Cardiac septum (tissue), 1 donor: ENCODE measurements at regions not wholly inside any gene's neighbourhood (a gene's known extent, or its start where the extent isn't known, plus 50 kb on each side); places are given as distances from the start of the nearest gene placed in this dataset.

Source experiments
- DNase-seq: peaks from one replicate; pipeline ENCODE4 v3.0.0-alpha.2; 2020; ENCODE audit warnings: low spot score
- intact Hi-C: fragments of 100-400 bp; cut with DNase I; formaldehyde crosslinking; loops from one replicate; pipeline ENCODE4 v1.14.0; 2022
- donor health status: DM: no; HTN: no; CAD: no.

DNA sequence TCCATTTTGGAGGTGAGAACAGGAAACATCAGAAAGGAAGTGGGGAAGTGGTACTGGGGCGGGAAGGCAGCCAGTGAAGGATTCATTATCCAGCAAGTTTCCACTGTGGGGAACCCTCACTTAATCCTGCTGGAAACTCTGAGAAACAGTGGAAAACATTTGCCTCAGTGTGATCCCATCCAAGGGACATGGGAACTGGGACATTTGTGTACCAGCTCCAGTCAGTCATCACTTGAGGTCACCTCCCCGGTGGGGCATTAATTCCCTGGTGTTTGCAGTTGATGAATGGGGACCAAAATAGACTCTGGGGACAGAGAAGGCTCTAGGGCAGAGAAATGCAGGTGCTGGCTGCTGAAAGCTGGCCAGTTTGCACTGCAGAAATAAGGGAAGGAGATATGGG, 599.9 kb downstream of the BUD13 start:
- peak; percentile 7 for DNase-seq
- intact Hi-C loops, result no loop called here

DNA sequence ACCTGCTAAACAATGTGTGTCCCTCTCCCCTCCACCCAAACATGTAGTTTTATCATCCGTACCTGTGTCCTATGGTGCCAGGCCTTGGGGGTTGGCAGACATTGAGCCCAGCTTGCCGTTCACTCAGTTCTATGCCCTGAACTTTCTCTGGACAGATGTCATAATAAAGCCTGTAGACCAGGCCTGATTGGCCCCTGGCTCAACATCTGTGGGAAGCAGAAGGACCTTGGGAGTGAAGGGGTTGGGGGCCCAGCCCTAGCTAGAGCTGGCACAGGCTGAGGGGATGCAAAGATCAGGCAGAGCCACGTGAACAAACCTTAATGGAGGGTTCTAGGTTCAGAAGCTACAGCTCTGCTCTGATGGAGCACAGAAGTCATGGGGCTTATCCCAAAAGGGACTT, 600.6 kb downstream of the BUD13 start:
- peak; percentile 46 for DNase-seq
- intact Hi-C loops, result no loop called here

DNA sequence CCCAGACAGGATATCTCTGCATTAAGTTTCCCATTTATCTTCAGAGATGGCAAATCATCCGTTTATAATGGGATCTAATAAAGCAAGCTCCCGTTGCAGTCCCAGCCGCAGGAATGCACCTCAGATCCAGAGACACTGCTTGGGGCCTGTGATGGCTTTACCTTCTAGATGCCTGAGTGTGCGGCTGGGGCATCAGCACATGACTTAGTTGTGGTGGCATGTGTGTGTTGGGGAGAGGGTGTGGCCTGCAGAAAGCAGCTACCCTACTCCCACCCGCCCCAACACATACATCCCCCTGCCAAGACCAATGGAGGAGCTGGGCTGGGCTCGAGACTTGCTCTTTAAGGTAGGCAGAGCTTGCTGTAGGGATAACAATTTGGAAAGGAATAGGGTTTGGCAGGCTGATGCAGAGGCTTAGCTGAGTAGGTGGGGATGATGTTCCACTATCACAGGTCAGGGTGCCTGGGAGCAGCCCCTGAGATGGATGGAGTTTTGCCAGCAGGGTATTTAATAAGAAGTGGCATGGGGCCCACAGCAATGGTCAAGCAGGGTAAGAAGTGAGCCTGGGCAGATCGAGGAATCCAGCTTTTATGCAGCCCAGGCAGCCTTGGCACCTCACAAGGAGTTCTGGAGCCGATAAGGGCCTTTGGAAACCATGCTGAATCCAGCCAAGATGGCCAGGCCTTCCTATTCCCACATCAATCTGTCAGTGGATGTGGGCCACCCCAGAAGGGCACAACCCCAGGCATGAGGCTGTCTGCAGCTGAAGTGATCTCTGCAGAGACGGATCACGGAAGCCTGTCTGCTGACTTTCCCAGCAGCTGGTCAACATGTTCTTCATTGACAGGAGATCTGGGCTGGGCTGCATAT, 601.3 kb downstream of the BUD13 start:
- intact Hi-C loops, result no loop called here
- DNase-seq, result no peak

DNA sequence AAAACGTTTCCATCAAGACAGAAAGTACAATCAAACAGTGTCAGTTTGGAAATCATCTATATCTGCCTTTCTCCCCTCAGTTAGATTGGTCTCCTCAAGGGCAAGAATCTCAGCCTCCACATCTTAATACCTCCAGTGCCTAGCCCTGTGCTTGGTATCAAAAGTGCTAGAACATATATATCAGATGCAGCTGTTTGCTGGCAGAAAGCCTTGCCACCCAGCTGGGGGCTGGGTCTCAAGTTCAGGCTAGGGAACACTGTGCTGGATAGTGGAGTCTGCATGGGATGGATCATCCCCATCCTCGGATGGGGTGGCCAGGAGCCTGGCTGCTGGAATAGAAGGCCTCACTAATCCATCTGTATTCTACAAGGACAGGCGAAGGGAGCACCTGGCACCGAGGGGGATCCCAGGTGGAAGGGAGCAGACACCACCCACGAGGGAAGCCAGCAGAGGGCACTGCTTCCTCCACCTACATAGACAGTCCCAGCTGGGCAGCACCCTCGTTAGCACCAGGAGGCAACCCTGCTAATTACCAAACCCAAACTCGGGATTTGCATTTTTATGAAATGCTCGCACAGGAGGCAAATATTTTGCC, 602.2 kb downstream of the BUD13 start:
- DNase-seq, result peak; percentile 54
- intact Hi-C loops, result no loop called here

DNA sequence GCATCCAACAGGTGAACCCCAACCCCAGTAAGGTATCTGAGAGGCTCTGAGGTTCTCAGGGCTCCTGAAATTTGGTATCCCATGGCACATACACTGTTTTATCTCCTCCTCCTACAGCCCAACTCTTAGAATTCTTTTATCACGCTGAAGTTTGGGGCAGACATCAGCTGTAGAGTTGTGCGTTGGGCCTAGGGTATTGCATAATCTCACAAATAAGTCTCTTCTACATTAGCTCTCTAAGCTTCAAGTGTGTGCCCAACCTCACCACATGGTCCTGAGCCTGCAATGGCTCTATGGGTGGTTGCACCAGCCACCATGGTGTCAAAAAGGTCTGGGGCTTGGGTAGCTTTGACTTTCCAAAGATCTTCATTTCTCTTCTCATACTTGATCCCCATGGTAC, 603.0 kb downstream of the BUD13 start:
- intact Hi-C loops, result no loop called here
- peak; percentile 10 for DNase-seq

DNA sequence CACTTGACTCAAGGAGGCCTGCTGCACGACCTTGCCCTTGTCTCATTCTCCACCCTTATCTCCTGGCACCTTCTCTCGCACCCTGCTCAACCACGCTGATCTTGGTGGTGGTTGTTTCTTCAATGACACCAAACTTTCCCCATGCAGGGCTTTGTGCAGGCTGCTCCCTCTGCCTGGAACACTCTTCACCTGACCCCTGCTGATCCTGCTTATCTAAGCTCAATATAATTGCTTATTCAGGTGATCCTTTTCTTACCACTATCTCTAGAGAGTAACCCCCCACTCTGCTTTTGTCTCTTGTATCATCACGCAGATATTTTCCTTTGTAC, 604.4 kb downstream of the BUD13 start:
- no peak for DNase-seq
- intact Hi-C loops, result no loop called here

DNA sequence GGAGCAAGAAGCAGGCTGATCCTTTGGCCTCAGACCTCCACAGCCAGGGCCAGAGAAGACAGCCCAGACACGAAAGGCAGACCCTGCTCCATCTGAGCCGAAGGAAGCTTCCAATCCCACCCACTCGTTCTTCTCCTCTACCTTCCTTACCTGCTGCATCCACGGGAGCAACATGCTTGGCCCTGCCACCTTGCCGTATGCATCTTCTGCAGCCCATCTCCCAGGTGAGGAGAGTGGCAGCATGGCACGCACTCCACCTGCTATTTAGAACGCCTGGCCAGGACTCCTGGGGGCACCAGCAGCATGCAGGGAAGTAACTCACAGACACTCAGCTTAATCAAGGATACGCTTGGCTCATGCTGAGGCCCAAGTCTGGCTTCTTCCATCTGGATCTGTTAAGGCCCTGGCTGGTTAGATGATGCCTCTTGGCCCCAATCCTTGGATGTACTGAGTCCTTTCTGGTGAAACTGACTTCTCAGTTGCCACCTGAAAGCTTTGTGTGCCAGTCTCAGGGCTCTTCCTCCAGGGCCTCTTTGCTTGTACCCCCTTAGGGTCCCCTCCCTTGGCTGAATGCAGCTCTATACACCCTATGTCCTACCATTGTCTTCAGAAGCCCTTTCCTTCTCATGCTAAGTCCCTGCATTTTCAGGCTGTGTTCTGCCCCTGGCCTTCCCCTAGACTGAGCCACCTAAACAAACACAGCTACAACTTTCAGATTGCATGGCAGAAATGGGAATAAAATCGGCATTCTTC, 604.9 kb downstream of the BUD13 start:
- no peak for DNase-seq
- intact Hi-C loops, result no loop called here

DNA sequence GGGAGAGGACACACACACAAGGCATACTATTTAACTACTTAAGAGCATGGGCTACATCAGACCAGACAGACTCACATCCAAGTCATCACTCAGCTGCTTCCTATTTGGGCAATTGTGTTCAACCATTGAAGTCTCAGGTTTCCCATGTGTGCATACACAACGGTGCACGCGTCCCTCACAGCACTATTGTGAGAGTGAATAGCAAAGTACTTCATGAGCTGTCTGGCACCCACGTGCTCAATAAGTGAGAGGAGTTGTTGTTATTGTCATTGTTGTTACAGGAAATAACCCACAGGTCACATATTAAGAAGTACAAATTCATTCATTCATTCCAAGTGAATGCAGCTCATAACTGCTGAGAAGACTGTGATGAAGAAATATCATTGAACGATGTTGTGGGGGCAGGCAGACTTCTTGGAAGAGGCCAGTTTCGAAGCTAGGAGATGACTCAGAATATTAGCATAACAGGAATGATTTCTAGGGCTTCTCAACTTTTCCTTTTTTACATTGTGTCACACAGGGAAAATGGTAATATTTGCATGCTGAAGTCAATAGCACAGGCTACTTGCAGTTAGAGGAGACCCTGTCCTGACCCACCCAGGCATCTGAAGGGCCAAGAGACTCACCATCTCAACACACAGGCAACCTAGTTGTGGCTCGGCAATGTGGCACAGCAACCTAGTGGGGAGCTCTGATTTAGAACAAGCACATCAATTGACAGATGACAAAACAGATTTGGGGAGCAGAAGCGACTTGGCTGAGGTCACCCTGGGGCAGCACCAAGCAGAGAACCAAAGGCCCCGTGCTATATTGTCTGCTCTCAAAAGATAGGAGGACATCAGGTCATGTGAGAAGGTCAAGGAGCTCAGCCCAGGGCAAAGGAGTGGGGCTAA, 606.0 kb downstream of the BUD13 start:
- no peak for DNase-seq
- intact Hi-C loops, result no loop called here

DNA sequence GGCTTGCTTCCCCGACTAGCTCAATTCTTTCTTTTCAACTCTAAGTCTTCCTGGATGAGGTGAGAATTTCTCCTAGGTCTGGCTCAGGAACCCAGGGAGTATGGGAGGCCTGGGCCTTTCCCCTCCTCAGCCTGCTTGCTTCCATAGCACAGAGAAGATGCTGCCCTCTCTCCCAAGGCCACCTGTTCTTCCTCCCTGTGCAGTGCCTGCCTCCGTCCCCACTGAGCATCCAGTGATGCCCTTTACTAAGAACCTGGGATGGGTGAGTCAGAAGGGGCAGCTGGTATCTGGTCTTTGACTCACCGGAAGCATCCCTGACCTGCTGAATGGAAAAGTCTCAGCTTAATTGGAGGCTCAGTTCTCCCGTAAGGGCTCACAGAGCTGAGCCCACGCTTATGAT, 607.9 kb downstream of the BUD13 start:
- no peak for DNase-seq

DNA sequence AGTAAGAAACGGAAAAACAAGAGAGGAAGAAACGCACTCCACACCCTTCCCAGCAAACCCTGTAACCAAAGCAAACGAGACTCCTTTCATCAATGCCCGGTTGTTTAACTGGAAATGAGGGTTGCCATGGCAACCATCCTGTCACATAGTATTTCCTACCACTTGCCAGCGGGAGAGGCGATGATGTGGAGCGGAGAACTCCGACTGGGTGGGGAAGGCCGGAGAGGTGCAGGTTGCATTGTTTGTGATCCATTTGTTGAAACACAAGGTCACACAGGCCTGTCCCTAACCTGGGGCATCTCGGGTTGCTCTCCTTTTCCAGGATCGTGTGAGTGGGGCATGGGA, 609.9 kb downstream of the BUD13 start:
- no peak for DNase-seq
- intact Hi-C loops, result no loop called here

More for the DNA sequence above, 607.9 kb downstream of the BUD13 start:
- intact Hi-C loops, result no loop called here

DNA sequence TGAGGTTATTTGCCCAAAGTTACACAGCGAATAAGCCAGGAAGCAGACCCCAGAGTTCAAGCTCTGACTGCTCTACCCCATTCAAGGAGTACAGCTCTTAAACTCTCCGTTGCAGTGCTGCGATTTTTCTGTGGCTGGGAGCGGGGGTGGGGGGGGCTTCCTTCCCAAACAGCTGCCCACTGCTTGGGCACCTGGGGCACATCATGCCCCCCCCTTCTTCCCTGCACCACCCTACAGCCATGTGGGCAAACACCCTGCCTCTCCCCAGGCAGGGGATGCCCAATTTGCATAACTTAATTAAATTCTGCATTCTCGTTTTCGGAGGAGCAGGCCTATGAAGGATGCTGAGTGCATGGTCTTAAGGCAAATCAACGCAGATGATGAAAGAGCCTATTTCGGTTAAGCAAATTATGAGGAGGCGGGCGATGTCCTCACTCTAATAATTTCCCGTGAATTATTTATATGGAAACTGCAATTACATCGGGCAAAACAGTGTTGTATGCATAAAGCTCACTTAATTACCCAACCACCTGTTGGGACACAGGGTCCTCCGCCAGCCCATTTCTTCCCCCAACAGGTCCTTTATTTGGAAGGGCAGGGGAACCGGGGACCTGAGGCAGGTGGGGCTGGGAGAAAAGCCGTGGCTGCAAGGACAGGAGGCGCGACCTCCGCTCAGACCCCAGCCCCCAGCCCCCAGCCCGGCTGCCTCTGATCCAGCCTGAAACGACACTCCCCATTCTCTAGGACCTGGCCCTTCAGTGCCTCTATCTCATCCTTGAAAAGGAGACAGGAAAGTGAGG, 610.5 kb downstream of the BUD13 start:
- DNase-seq, result no peak

DNA sequence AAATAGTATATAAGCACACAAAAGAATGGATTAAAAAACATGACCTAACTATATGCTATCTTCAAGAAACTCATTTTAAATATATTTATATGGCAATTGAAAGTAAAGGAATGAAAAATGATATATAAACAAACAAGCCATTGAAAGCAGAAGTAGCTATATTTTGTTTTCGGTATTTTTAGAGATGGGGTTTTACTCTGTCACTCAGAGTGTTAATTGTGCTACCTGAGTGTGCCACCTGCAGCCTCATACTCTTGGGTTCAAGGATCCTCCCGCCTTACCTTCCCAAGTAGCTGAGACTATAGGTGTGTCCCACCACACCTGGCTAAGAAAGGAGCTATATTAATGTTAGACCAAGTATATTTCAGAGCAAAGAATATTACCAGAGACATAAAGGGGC, 624.1 kb downstream of the BUD13 start:
- intact Hi-C loops, result no loop called here
- no peak for DNase-seq

More for the DNA sequence above, 610.5 kb downstream of the BUD13 start:
- intact Hi-C loops, result no loop called here

DNA sequence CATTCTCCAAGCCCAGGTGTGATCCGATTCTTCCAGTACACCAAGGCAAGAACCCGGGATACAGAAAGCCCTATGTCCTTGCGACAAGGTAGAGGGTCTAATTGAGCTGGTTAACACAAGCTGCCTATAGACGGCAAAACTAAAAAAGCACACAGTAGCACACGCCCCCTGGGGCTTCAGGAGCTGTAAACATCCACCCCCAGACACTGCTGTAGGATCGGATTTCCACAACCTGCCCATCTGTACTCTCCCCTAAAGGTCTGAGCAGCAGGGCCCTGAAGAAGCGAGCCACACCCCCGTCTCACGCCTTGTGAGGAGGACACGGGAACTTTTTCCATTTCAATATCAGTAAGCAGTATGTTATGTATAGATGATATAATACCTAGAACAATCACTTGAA, 624.7 kb downstream of the BUD13 start:
- no peak for DNase-seq
- intact Hi-C loops, result no loop called here

DNA sequence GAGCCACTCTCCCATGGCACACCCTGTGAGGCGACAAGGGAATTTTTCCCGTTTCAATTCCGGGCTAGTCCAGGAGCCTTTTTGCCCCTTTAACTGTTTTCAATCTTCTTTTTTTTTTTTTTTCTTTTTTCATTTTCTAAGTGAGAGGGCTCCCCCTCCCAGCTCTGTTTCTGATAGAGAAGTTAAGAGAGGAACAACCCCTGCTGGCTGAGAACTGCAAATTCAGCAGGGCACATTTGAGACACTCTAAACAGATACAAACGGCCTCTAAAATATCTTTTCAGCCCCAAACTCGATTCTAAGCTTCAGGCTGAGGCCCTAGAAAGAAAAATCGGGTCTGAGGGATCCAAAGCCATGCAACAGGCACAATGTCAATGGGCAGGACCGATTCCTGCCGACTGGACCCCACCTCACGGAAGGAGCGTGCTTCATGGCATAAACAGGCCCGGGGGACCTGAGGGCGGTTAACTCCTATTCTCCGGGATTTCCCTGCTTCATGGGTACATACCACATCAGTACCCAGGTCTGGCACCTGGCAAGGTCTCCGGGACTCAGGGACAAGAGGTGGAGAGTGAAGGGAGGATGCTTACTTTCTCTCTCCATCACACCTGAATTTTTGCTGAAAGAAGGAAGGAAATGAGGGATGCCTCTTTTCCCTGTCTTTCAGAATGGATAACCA, 627.5 kb downstream of the BUD13 start:
- DNase-seq, result no peak
- intact Hi-C loops, result no loop called here

DNA sequence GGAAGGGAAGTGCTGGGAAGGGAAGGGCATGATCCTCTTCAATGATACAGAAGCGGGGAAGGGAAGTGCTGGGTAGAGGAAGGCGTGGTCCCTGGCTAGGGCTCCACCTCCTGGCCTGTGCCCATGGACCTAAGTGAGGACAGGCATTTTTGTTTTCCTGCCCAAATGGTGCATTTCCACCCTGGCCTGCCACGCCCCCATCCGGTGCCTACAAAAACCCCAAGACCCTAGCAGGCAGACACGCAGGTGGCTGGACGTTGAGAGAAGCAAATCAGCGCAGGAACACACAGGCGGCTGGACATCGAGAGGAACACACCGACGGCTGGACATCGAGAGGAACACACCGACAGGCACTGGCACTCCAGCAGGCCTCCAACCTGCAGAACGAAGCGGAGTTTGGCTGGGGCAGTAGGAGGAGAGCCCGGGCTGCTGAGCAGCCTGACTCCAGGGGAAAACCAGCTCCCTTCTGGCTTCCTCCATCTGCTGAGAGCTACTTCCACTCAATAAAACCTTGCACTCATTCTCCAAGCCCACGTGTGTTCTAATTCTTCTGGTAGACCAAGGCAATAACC, 628.3 kb downstream of the BUD13 start:
- intact Hi-C loops, result no loop called here
- no peak for DNase-seq

DNA sequence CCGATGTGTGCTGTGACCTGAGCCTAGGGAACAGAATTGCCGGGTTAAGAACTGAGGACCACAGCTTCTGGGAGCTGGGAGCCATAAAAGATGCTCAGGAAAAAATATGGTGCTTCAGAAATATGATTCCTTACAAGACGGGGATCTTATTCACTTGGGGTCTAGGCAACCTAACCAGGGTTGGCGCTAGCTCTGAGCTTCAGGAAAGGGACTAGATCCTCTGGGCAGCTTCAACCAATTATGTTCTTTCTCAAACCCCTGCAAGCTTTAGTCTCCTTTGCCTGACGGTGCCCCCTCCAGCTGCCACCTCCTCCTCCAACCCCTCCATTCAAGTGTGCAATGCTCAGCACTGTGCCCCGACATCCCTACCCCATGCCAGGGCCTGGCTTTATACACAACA, 634.1 kb upstream of the CADM1 start:
- intact Hi-C loops, result no loop called here

DNA sequence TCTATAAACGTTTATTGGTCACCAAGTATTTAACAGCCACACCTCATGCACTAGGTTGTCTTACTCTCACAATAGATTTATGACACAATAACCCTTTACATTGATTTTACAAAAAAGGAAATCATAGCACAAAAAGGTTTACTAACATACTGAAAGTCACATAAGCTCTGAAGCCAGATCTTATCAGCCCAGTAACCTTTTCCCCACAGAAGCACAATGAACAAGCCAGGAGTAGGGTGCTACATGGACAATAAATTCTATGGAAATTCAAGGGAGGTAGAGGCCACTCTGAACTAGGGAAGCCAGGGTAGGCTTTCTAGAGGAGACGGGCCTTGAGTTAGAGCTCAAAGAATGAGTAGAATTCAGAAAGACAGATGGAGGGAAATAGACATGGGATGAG, 633.5 kb upstream of the CADM1 start:
- DNase-seq, result no peak
- intact Hi-C loops, result no loop called here

More for the DNA sequence above, 634.1 kb upstream of the CADM1 start:
- no peak for DNase-seq

DNA sequence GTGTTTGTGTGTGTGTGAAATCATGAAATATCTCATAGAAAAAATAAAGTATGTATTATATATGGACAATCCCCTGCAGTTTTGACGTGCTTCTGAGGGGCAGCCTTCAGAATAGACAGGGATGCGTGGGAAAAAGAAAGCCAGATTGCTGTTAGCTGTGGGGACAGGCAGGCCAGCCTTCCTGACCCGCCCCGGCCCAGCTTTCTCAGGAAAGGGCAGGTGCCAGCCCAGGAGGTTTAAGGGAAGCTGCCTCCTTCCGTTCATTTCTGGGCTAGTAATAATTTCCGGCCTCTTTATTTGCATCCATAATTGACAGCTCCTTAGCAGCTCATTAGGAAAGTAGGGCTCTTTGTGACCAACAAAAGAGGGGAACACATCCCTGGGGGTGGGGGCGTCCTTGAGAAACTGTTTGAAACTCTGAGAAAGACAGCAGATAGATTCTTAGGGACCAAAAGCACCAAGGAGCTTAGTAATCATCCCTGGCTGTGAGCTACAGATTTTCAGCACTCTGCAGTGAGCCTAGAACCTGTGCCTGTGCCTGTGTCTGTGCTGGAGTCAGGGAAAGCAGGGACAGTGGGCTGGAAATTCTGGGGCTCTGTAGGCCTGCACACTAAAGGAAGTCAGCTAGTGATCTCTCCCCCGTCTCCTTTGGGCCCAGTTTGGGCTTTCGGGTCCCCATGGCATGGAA, 632.9 kb upstream of the CADM1 start:
- intact Hi-C loops, result no loop called here
- DNase-seq, result no peak
